OCI-LY1 (cell line): ENCODE measurements at regions not wholly inside any gene's neighbourhood (a gene's known extent, or its start where the extent isn't known, plus 50 kb on each side); places are given as distances from the start of the nearest gene placed in this dataset.

Source experiments
- EZH2 ChIP-seq: fragments of 200-600 bp; sonication (generic), shearing (Covaris generic); IDR thresholded peaks from 2 replicates; pipeline ENCODE4 v1.8.0; 2017; ENCODE audit warnings: borderline replicate concordance, mixed run types, mild to moderate bottlenecking, antibody characterized with exemption, low read length, moderate library complexity, mixed read lengths
- TF ChIP-seq, protein P1 (sequence below): fragments of 200-600 bp; sonication (generic), shearing (Covaris generic); IDR thresholded peaks from 2 replicates; pipeline ENCODE4 v1.5.1; 2017; ENCODE audit warnings: mild to moderate bottlenecking, antibody characterized with exemption, low read length, moderate library complexity, mixed read lengths

DNA sequence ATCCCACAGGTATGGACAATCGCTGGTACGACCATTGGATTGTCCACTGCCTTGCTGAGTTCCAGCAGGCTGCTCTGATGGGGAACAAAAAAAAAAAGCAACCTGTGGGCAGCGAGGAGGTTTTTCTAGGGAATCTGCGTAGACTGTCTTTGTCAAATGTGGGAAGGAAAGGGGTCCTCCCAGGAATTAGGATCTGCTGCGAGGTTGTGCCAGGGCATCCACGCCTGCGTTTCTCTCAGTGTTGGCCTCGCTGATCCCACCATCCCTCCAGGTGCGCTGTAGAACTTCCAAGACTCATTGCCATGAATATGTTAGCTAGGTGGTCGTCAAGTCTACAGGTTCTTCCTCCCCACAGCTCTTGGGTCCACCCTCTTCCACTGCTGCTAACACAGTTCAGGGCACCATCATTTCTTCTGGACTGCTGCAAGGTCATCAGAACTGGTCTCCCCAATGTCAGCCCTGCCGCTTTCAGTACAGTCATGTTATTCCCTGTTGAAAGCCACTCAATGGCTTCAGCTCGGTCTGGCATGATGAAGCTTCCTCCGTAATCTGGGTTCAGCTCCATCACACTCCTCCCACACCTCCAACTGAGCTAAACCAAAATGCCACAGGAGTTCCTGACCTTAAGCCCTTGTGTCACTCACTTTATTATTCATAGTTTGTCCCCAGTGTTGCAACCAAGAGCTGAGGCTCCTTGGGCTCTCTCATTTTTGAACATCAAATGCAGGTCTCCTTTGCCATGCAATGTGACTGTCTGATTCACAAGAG, 79.5 kb upstream of the DMRT1 start:
- TF ChIP-seq, protein P1, sequence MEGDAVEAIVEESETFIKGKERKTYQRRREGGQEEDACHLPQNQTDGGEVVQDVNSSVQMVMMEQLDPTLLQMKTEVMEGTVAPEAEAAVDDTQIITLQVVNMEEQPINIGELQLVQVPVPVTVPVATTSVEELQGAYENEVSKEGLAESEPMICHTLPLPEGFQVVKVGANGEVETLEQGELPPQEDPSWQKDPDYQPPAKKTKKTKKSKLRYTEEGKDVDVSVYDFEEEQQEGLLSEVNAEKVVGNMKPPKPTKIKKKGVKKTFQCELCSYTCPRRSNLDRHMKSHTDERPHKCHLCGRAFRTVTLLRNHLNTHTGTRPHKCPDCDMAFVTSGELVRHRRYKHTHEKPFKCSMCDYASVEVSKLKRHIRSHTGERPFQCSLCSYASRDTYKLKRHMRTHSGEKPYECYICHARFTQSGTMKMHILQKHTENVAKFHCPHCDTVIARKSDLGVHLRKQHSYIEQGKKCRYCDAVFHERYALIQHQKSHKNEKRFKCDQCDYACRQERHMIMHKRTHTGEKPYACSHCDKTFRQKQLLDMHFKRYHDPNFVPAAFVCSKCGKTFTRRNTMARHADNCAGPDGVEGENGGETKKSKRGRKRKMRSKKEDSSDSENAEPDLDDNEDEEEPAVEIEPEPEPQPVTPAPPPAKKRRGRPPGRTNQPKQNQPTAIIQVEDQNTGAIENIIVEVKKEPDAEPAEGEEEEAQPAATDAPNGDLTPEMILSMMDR = no peak
- TF ChIP-seq EZH2 = no peak
